ENCODE measurements at regions not wholly inside any gene's neighbourhood (a gene's known extent, or its start where the extent isn't known, plus 50 kb on each side); places are given as distances from the start of the nearest gene placed in this dataset.

DNA sequence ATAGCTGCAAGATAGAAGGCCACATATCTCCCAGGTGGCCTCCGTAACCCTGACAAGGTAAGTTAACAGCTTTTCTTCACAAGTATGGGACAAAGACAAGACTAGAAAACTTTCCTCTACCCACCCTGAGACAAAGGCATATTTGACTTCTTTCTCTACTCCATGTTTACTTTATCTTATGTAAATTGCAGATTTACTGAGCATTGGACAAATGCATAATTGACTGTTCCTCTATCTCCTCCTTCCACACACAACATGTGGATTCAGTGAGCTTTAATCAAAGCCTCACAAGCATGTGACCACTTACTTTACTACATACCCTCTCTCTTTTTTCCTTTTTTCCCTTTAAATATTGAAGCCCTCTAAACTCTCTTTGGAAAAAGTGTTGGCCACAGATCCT is 289.1 kb upstream of the TMTC1 start:
- Histone ChIP-seq H3K27me3 (no peaks in the 10 kb centered on the region), H3K4me3 (no peak overlapping the region), H3K9me3 (peaks cover 0 to 4% (median 0%) of the 10 kb centered on the region in 3 donors), H3K4me1 (no peaks in the 10 kb centered on the region), H3K36me3 (no peaks in the 10 kb centered on the region), H3K27ac (no peak overlapping the region)
- no peak for ATAC-seq
- TF ChIP-seq POLR2A (IDR thresholded peaks at IDR 0.05), result no peak
- TF ChIP-seq EP300 (IDR thresholded peaks at IDR 0.05), result no peak
- TF ChIP-seq, protein P1, sequence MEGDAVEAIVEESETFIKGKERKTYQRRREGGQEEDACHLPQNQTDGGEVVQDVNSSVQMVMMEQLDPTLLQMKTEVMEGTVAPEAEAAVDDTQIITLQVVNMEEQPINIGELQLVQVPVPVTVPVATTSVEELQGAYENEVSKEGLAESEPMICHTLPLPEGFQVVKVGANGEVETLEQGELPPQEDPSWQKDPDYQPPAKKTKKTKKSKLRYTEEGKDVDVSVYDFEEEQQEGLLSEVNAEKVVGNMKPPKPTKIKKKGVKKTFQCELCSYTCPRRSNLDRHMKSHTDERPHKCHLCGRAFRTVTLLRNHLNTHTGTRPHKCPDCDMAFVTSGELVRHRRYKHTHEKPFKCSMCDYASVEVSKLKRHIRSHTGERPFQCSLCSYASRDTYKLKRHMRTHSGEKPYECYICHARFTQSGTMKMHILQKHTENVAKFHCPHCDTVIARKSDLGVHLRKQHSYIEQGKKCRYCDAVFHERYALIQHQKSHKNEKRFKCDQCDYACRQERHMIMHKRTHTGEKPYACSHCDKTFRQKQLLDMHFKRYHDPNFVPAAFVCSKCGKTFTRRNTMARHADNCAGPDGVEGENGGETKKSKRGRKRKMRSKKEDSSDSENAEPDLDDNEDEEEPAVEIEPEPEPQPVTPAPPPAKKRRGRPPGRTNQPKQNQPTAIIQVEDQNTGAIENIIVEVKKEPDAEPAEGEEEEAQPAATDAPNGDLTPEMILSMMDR (IDR thresholded peaks at IDR 0.05), result no peak
- TF ChIP-seq POLR2AphosphoS5 (IDR thresholded peaks at IDR 0.05), result no peak
- 83 to 100% methylated on average over 1 of the region's 1 CpG for WGBS, 2 donors (ENCODE audit: low coverage in 1 of 2)

DNA sequence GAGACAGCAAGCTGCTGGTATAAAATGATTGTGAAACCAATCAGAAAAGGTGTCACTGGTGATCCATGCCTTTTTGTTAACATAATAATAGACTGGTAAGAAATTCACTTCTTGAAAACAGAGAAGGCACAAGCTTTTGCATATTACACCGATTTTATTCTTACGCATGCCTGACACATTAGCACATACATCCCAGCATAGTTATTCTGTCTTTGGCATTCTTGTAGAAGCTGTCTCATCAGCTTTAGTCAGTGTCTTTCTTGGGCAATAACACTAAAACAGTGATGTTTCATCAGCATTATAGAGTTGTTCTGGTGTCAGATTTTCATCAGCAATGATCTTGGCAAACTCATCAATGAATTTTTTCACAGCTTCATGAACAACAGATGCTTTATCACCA is 283.4 kb upstream of the TMTC1 start:
- H3K4me1 ChIP-seq, result no peaks in the 10 kb centered on the region
- no peak for ATAC-seq

DNA sequence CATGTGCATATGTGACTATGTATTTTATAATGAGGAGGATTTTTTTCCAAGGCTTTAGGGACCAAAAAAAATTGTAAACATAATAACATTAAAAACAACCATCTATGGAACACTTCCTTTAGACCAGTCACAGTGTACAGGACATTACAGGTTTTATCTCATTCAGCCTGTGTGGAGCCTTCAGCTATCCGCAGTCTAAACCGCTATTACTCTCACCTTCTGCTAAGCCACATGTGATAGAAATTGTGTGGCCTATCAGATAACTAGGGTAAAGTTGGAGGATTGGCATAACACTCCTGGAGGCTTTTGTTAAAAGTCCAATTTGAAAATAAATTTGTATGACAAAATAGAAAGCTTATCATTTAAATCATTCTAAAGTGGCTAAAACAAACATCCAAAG is 281.2 kb upstream of the TMTC1 start:
- WGBS, 2 donors (ENCODE audit: low coverage in 1 of 2), result 77 to 92% methylated on average over 2 of the region's 2 CpGs
- peak overlapping the region in 1 of 2 donors; percentile 18 for H3K4me3 ChIP-seq
- no peaks in the 10 kb centered on the region for H3K27me3 ChIP-seq
- H3K4me1 ChIP-seq, result no peaks in the 10 kb centered on the region
- no peak overlapping the region for H3K27ac ChIP-seq
- TF ChIP-seq EP300 (IDR thresholded peaks at IDR 0.05) (no peak), POLR2AphosphoS5 (IDR thresholded peaks at IDR 0.05) (no peak), POLR2A (IDR thresholded peaks at IDR 0.05) (no peak)
- TF ChIP-seq, protein P1 (IDR thresholded peaks at IDR 0.05), result no peak
- H3K9me3 ChIP-seq, result peaks cover 0 to 6% (median 0%) of the 10 kb centered on the region in 3 donors
- no peak for ATAC-seq
- no peaks in the 10 kb centered on the region for H3K36me3 ChIP-seq

More for the DNA sequence above, 283.4 kb upstream of the TMTC1 start:
- H3K27me3 ChIP-seq, result no peaks in the 10 kb centered on the region
- no peak overlapping the region for H3K27ac ChIP-seq
- peaks cover 0 to 6% (median 0%) of the 10 kb centered on the region in 3 donors for H3K9me3 ChIP-seq
- WGBS, 2 donors (ENCODE audit: low coverage in 1 of 2), result 89 to 94% methylated on average over 2 of the region's 2 CpGs
- H3K36me3 ChIP-seq, result no peaks in the 10 kb centered on the region
- no peak for TF ChIP-seq POLR2AphosphoS5 (IDR thresholded peaks at IDR 0.05)
- no peak for TF ChIP-seq EP300 (IDR thresholded peaks at IDR 0.05)
- TF ChIP-seq, protein P1 (IDR thresholded peaks at IDR 0.05), result no peak
- no peak for TF ChIP-seq POLR2A (IDR thresholded peaks at IDR 0.05)
- no peak overlapping the region for H3K4me3 ChIP-seq

DNA sequence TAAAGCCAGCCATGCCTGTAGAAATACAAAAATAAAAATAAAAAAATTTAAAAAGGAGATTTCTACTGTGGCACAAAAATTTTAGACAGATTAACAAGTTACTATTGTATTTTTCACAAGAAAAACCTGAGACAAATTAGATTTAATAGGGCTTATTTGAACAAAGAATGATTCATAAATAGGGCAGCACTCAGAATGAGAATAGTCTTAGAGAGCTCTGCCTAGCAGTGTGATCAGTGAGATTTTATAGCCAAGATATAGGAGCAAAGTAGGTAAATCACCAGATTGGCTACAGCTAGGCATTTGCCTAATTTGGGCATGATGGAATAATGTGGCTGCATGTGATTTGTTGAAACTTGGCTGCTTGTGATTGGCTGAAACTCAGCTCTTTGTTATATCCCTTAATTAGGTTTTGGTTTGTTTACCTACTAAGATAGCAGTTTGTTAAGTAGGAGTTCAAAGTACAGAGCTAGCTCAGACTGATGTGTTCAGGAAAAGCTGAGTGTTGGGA is 279.7 kb upstream of the TMTC1 start:
- ATAC-seq, result no peak
- H3K9me3 ChIP-seq, result peaks cover 0 to 6% (median 0%) of the 10 kb centered on the region in 3 donors
- H3K27ac ChIP-seq, result no peak overlapping the region
- H3K36me3 ChIP-seq, result no peaks in the 10 kb centered on the region
- H3K4me1 ChIP-seq, result no peaks in the 10 kb centered on the region
- H3K27me3 ChIP-seq, result no peaks in the 10 kb centered on the region
- TF ChIP-seq, protein P1 (IDR thresholded peaks at IDR 0.05), result no peak
- TF ChIP-seq POLR2A (IDR thresholded peaks at IDR 0.05), result no peak
- TF ChIP-seq EP300 (IDR thresholded peaks at IDR 0.05), result no peak
- TF ChIP-seq POLR2AphosphoS5 (IDR thresholded peaks at IDR 0.05), result no peak
- H3K4me3 ChIP-seq, result no peak overlapping the region

DNA sequence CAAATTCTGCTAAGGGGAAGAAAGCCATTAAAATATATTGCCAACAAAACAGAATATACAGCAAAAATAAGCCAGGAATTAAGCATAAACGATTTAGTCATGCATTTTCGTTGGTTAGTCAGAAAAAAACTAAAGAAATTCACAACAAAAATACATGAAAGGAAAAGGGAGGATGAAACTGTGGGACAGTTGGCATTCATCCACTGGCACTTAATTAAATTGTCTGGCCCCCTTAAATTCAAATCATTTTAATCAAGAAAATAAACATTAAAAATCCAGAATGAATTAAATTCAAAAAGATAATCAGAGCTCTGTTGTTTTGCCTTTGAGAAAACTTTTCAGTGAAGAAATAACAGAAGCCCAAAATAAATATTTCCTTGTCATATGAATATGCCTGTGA is 264.6 kb upstream of the TMTC1 start:
- no peak overlapping the region for H3K4me3 ChIP-seq
- H3K27me3 ChIP-seq, result no peaks in the 10 kb centered on the region
- H3K36me3 ChIP-seq, result no peaks in the 10 kb centered on the region
- no peak overlapping the region for H3K27ac ChIP-seq
- no peaks in the 10 kb centered on the region for H3K4me1 ChIP-seq
- TF ChIP-seq, protein P1 (IDR thresholded peaks at IDR 0.05), result no peak
- TF ChIP-seq POLR2AphosphoS5 (IDR thresholded peaks at IDR 0.05) (no peak), EP300 (IDR thresholded peaks at IDR 0.05) (no peak), POLR2A (IDR thresholded peaks at IDR 0.05) (no peak)
- H3K9me3 ChIP-seq, result no peaks in the 10 kb centered on the region
- no peak for ATAC-seq
- 59 to 76% methylated on average over 2 of the region's 2 CpGs for WGBS, 2 donors (ENCODE audit: low coverage in 1 of 2)

All from gastroesophageal sphincter (tissue), 4 donors.